Epithelial cell of proximal tubule (primary cell): ENCODE measurements at regions not wholly inside any gene's neighbourhood (a gene's known extent, or its start where the extent isn't known, plus 50 kb on each side); places are given as distances from the start of the nearest gene placed in this dataset.

Source experiments
- DNase-seq: peaks from one replicate; pipeline ENCODE4 v3.0.0-alpha.2; 2011; ENCODE audit warnings: low read depth
- H3K4me3 ChIP-seq: 2 replicates; pipeline ENCODE4 v1.5.1; 2011; ENCODE audit warnings: low read depth, mild to moderate bottlenecking, low read length
- CTCF ChIP-seq: conservative IDR thresholded peaks from 2 replicates; pipeline ENCODE4 v1.5.1; 2012; ENCODE audit warnings: low read depth, mild to moderate bottlenecking, low read length

DNA sequence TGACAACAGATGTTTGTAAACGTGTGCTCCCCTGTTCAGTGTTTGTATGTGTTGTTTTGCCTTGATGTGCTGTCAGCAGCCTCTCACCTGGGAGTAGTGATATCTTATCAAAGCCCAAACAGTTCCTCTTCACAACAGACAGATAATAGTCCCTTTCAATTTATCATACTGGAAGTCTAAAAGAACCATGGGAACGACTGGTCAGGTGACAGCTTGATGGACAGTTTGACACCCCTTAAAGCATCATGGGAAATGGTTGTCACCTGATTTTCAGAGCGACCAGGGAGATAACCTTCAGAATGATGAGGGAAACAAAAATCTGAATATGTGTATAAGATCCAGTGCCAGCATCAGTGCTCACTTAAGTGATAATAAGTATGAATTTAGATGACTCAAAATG, 146.3 kb upstream of the SOX2 start:
- H3K4me3 ChIP-seq = no peak overlapping the region
- no peak for TF ChIP-seq CTCF
- DNase-seq = no peak

DNA sequence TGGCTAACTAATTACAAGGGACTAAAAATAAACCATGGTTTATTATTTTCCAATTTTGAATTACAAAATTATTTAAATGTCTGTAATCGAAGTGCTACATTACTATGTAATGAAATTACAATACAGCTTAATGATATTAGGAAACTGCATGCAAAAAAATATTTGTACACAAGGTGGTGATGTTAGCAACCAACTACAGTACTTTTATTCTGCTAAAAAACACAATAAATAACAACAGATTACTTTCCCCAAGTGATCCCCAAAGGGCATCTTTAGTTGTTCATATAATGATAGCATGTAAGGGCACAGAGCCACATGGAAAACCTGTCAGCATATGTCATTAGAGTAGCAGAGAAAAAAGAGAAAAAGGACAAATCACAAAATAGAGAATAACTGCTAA, 147.5 kb upstream of the SOX2 start:
- H3K4me3 ChIP-seq = no peak overlapping the region
- no peak for DNase-seq
- TF ChIP-seq CTCF = no peak

GRCh38 chr3:181561139-181562031, 150.3 kb upstream of the SOX2 start:
- no peak for DNase-seq
- H3K4me3 ChIP-seq = no peak overlapping the region
- TF ChIP-seq CTCF = no peak

- no peak for DNase-seq
- no peak overlapping the region for H3K4me3 ChIP-seq
- TF ChIP-seq CTCF = no peak
These were observed 152.9 kb upstream of the SOX2 start for GRCh38 chr3:181558870-181559269.

GRCh38 chr3:181555681-181556080, 156.0 kb upstream of the SOX2 start:
- TF ChIP-seq CTCF = no peak
- no peak for DNase-seq
- no peak overlapping the region for H3K4me3 ChIP-seq

DNA sequence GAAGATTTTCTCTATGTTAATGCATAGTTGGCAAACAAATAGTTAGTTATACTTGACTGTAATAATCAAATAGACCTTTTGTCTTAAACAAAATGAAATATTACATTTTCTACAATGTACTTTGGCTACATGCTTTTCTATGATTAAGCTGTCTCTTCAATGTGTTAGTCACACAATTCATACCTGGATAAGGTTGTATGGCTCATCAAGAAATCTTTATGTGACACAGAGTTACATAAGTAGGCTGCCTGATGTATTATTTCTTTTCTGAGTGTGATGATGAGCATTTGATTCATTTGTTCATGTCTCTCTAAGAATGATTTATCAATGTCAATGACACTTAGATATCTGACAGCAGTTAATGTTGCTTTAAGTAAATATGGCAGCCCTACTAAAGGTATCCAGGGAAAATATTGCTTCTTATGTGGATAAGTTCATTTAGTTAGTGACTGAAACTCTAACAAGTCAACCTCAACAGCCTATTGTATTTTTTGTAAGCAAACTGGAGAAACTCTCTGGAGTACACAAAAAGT, 157.4 kb upstream of the SOX2 start:
- H3K4me3 ChIP-seq = no peak overlapping the region
- no peak for TF ChIP-seq CTCF
- DNase-seq = no peak

DNA sequence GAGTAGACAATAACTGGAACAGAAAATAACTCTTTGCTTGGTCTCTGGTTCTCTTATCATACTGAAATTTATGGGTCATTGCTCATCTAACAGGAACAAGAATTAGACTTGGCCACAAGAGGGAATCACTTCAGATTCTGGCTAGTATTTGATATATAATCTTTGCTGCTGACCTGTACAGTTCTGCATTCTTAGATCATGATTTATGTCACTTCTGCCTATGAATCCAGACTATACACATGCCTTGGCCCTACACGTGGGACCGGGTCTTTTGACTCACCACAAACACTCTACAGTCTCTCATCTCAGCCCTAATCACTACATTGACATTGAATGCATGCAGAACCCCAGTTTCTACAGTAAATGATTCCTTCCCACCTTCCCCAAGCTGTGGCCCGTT, 162.5 kb upstream of the SOX2 start:
- no peak overlapping the region for H3K4me3 ChIP-seq
- DNase-seq = no peak
- TF ChIP-seq CTCF = no peak
